K562 (cell line): ENCODE measurements at regions not wholly inside any gene's neighbourhood (a gene's known extent, or its start where the extent isn't known, plus 50 kb on each side); places are given as distances from the start of the nearest gene placed in this dataset.

Experiments
- ATAC-seq: fragments of 200-7000 bp; cut with Tn5 transposase; 3 replicates; pipeline ENCODE4 v1.9.1; 2020; ENCODE audit warnings: moderate library complexity
- BruUV-seq: library from RNA; stranded (reverse); fragments of 400-500 nt; replicated peaks from 2 replicates; lab custom pipeline; 2021; lab: Mats Ljungman, UMichigan
- CTCF ChIA-PET: fragments of 300-600 bp; formaldehyde crosslinking; extraction: SDS; loops from one replicate; lab custom pipeline; 2021; ENCODE audit warnings: low intra/inter-chr PET ratio; lab: Yijun Ruan, JAX
- POLR2A ChIA-PET: fragments of 300-600, 350-650 bp; sonication (Branson Sonifier 250); formaldehyde crosslinking; extraction: SDS; loops from one replicate; lab custom pipeline; 2021; ENCODE audit warnings: antibody characterized with exemption, inconsistent platforms; lab: Yijun Ruan, JAX
- DNase-seq, 4 experiments: peaks; one replicate each; pipeline versions ENCODE4 v3.0.0 to v3.0.0-alpha.2; 2011 to 2018; ENCODE audit warnings: low spot score in 3 of 4, mixed read lengths in 3 of 4; ENCODE audit errors: extremely low read depth in 1 of 4
- FAIRE-seq: peaks from 2 replicates; lab custom pipeline; 2011; peaks lifted over from hg19 to GRCh38; lab: Jason Lieb, UNC
- H2AFZ ChIP-seq: 2 replicates; pipeline ENCODE4 v1.6.0; 2011; ENCODE audit warnings: low read depth, low read length, control low read depth, inconsistent platforms
- H3K27ac ChIP-seq: fragments of 200-600 bp; 3 replicates; pipeline ENCODE4 v1.8.0; 2011; ENCODE audit warnings: low read depth, mild to moderate bottlenecking, control low read depth, inconsistent platforms, low read length, moderate library complexity, mixed read lengths; ENCODE audit errors: extremely low read depth
- H3K27me3 ChIP-seq, 2 experiments: fragments of 300-600 bp in 1 of 2; 2 replicates in 1 of 2; 3 replicates in 1 of 2; pipeline versions ENCODE4 v1.6.0 to v1.8.0; 2011; ENCODE audit warnings: inconsistent platforms in 2 of 2, low read length in 2 of 2, mild to moderate bottlenecking in 1 of 2, mixed read lengths in 1 of 2, moderate library complexity in 1 of 2; ENCODE audit not compliant: control insufficient read depth in 2 of 2, insufficient read depth in 2 of 2
- H3K36me3 ChIP-seq: fragments of 300-600 bp; 3 replicates; pipeline ENCODE4 v1.8.0; 2011; ENCODE audit warnings: mild to moderate bottlenecking, low read length, inconsistent platforms; ENCODE audit not compliant: control insufficient read depth, insufficient read depth
- H3K4me1 ChIP-seq, 2 experiments: fragments of 200-600 bp in 1 of 2; replicated peaks in 1 of 2; 2 replicates in 1 of 2; 3 replicates in 1 of 2; pipeline versions ENCODE4 v1.5.1 to v1.8.0; 2011; ENCODE audit warnings: inconsistent platforms in 2 of 2, low read length in 2 of 2, mild to moderate bottlenecking in 1 of 2, mixed read lengths in 1 of 2, moderate library complexity in 1 of 2; ENCODE audit not compliant: control insufficient read depth in 2 of 2, insufficient read depth in 2 of 2
- H3K4me2 ChIP-seq: 2 replicates; pipeline ENCODE4 v1.6.1; 2011; ENCODE audit warnings: low read length, control low read depth, inconsistent platforms, mixed read lengths; ENCODE audit not compliant: insufficient read depth
- H3K4me3 ChIP-seq: fragments of 200-600 bp; sonication (generic), shearing (Covaris generic); 2 replicates; pipeline ENCODE4 v1.5.1; 2016; ENCODE audit warnings: control low read depth, inconsistent platforms
- H3K79me2 ChIP-seq: fragments of 200-600 bp; 3 replicates; pipeline ENCODE4 v1.8.0; 2011; ENCODE audit warnings: low read length, inconsistent platforms; ENCODE audit not compliant: control insufficient read depth, insufficient read depth
- H3K9ac ChIP-seq, 2 experiments: 2 replicates each; pipeline versions ENCODE4 v1.6.0 to v1.6.1; 2011; ENCODE audit warnings: low read depth in 2 of 2, low read length in 2 of 2, control low read depth in 1 of 2, inconsistent platforms in 1 of 2, mild to moderate bottlenecking in 1 of 2, mixed read lengths in 1 of 2; ENCODE audit not compliant: insufficient read depth in 1 of 2
- H3K9me1 ChIP-seq: one replicate; pipeline ENCODE4 v1.6.0; 2011; ENCODE audit warnings: inconsistent platforms, mild to moderate bottlenecking, low read length, moderate library complexity; ENCODE audit not compliant: control insufficient read depth, insufficient read depth
- H3K9me3 ChIP-seq: replicated peaks from 2 replicates; pipeline ENCODE4 v1.5.1; 2011; ENCODE audit warnings: low read depth, low read length, inconsistent platforms; ENCODE audit not compliant: control insufficient read depth, insufficient read depth
- H4K20me1 ChIP-seq: replicated peaks from 2 replicates; pipeline ENCODE4 v1.6.1; 2011; ENCODE audit warnings: low read length, inconsistent platforms, mixed read lengths; ENCODE audit not compliant: control insufficient read depth, insufficient read depth
- GTF2A2 ChIP-seq: IDR thresholded peaks from 2 replicates; pipeline ENCODE4 v1.6.1; 2016; ENCODE audit warnings: mild to moderate bottlenecking, missing genetic modification characterization, missing compliant biosample characterization
- MTA2 ChIP-seq: fragments of 450-650 bp; IDR thresholded peaks from 2 replicates; pipeline ENCODE4 v1.6.1; 2016; ENCODE audit warnings: low read depth
- TCF3 ChIP-seq: sonication (generic); formaldehyde crosslinking; IDR thresholded peaks from 2 replicates; pipeline ENCODE4 v1.4.0; 2020; ENCODE audit warnings: mild to moderate bottlenecking, missing genetic modification reagents
- TRIM24 ChIP-seq, 2 experiments: fragments of 450-650 bp; IDR thresholded peaks; 2 replicates each; pipeline ENCODE4 v1.6.1; 2016
- WGBS: fragments of 100-300 bp; shearing (Covaris generic); methylation state at CpG from one replicate; pipeline ENCODE4 v1.1.6; 2016; ENCODE audit warnings: low coverage, mixed read lengths; ENCODE audit not compliant: insufficient coverage; ENCODE audit errors: missing lambda C conversion rate; 5-methylcytosine and 5-hydroxymethylcytosine counted together
- in situ Hi-C: fragments of 300-500 bp; cut with MboI; formaldehyde crosslinking; loops from 4 replicates; pipeline ENCODE4 v1.15.0; 2018; ENCODE audit warnings: inconsistent platforms, mixed read lengths
- intact Hi-C: fragments of 100-400 bp; cut with micrococcal nuclease; formaldehyde crosslinking; loops from 2 replicates; pipeline ENCODE4 v1.14.2; 2022

- 6% methylated on average over 4 of the region's 4 CpGs for WGBS
- ChIA-PET CTCF (no interaction called here), POLR2A (interaction anchor here (1.0 kb wide), 1 partner anchor 18 kb away, joined by 3 read pairs; no protein-coding TSS in a partner anchor)
- Histone ChIP-seq H3K9ac (no peak overlapping the region), H3K9me3 (no peaks in the 10 kb centered on the region), H3K4me3 (no peak overlapping the region), H3K79me2 (no peaks in the 10 kb centered on the region), H4K20me1 (no peaks in the 10 kb centered on the region), H3K9me1 (no peaks in the 10 kb centered on the region), H2AFZ (no peak overlapping the region), H3K4me2 (no peak overlapping the region), H3K27ac (no peak overlapping the region), H3K36me3 (no peaks in the 10 kb centered on the region), H3K4me1 (no peaks in the 10 kb centered on the region), H3K27me3 (no peaks in the 10 kb centered on the region)
- DNase-seq: no peak
- no TSS peak for BruUV-seq
- in situ Hi-C loops (no loop called here), intact Hi-C loops (no loop called here)
- FAIRE-seq: no peak
- no peak for ATAC-seq
- no peak for TF ChIP-seq GTF2A2 (tag)
Observed at GRCh38 chr5:58392496-58392895, 67.4 kb downstream of the PLK2 start.

- no peak overlapping the region for H3K4me2 ChIP-seq
- H3K36me3 ChIP-seq: no peaks in the 10 kb centered on the region
- DNase-seq (no peak), ATAC-seq (no peak), FAIRE-seq (no peak)
- no peak overlapping the region for H3K27ac ChIP-seq
- H3K4me1 ChIP-seq: no peaks in the 10 kb centered on the region
- no peaks in the 10 kb centered on the region for H3K79me2 ChIP-seq
- no peak overlapping the region for H3K9ac ChIP-seq
- CTCF ChIA-PET: no interaction called here
- POLR2A ChIA-PET: no interaction called here
- H3K9me1 ChIP-seq: no peaks in the 10 kb centered on the region
- TF ChIP-seq MTA2 (no peak), TRIM24 (IDR thresholded peaks at IDR 0.05) (peak in 1 of 2 experiments; percentile 30; a peak in 1 of 4 replicates), TCF3 (no peak)
- H3K4me3 ChIP-seq: no peak overlapping the region
- no peaks in the 10 kb centered on the region for H3K27me3 ChIP-seq
- in situ Hi-C loops: no loop called here
- no TSS peak for BruUV-seq
- WGBS: 22% methylated on average over 2 of the region's 2 CpGs
- intact Hi-C loops: no loop called here
- no peak overlapping the region for H2AFZ ChIP-seq
- no peaks in the 10 kb centered on the region for H4K20me1 ChIP-seq
- no peaks in the 10 kb centered on the region for H3K9me3 ChIP-seq
Observed at GRCh38 chr5:58383448-58383847, 76.4 kb downstream of the PLK2 start.
